Hepatocyte (in vitro differentiated cells): ENCODE measurements at regions not wholly inside any gene's neighbourhood (a gene's known extent, or its start where the extent isn't known, plus 50 kb on each side); places are given as distances from the start of the nearest gene placed in this dataset.

Experiments
- DNase-seq: peaks from one replicate; pipeline ENCODE4 v3.0.0-alpha.2; 2016; ENCODE audit warnings: low spot score
- H2AFZ ChIP-seq: fragments of 200-600 bp; sonication (generic); 2 replicates; pipeline ENCODE4 v1.6.0; 2016; ENCODE audit warnings: antibody characterized with exemption, mild to moderate bottlenecking
- H3K27ac ChIP-seq: fragments of 200-600 bp; sonication (generic); 2 replicates; pipeline ENCODE4 v1.5.1; 2016; ENCODE audit warnings: mild to moderate bottlenecking
- H3K27me3 ChIP-seq: fragments of 200-600 bp; sonication (generic); 2 replicates; pipeline ENCODE4 v1.6.1; 2016
- H3K36me3 ChIP-seq: fragments of 200-600 bp; sonication (generic); replicated peaks from 2 replicates; pipeline ENCODE4 v1.5.1; 2016; ENCODE audit warnings: low read depth; ENCODE audit not compliant: insufficient read depth
- H3K4me1 ChIP-seq: fragments of 200-600 bp; sonication (generic); 2 replicates; pipeline ENCODE4 v1.5.1; 2016; ENCODE audit warnings: mild to moderate bottlenecking, moderate library complexity; ENCODE audit not compliant: insufficient read depth
- H3K4me2 ChIP-seq: fragments of 200-600 bp; sonication (generic); 2 replicates; pipeline ENCODE4 v1.6.0; 2016
- H3K4me3 ChIP-seq: fragments of 200-600 bp; sonication (generic); 2 replicates; pipeline ENCODE4 v1.5.1; 2016; ENCODE audit warnings: mild to moderate bottlenecking
- H3K79me2 ChIP-seq: fragments of 200-600 bp; sonication (generic); 2 replicates; pipeline ENCODE4 v1.6.0; 2017; ENCODE audit warnings: mild to moderate bottlenecking
- H3K9me2 ChIP-seq: fragments of 200-600 bp; sonication (generic); replicated peaks from 2 replicates; pipeline ENCODE4 v1.6.0; 2017; ENCODE audit warnings: mild to moderate bottlenecking; ENCODE audit not compliant: insufficient read depth
- H3K9me3 ChIP-seq: fragments of 200-600 bp; sonication (generic); 2 replicates; pipeline ENCODE4 v1.5.1; 2016; ENCODE audit warnings: low read depth, mild to moderate bottlenecking
- H4K20me1 ChIP-seq: fragments of 200-600 bp; sonication (generic); 2 replicates; pipeline ENCODE4 v1.6.0; 2016; ENCODE audit warnings: mild to moderate bottlenecking; ENCODE audit not compliant: insufficient read depth, poor library complexity, severe bottlenecking
- CTCF ChIP-seq: fragments of 200-600 bp; sonication (generic); IDR thresholded peaks from 2 replicates; pipeline ENCODE4 v1.5.1; 2016; ENCODE audit warnings: antibody characterized with exemption, mild to moderate bottlenecking; ENCODE audit not compliant: poor library complexity
- EZH2 ChIP-seq: fragments of 200-600 bp; sonication (generic); IDR thresholded peaks from 2 replicates; pipeline ENCODE4 v1.6.1; 2016; ENCODE audit warnings: antibody characterized with exemption, mild to moderate bottlenecking, borderline replicate concordance
- EZH2phosphoT487 ChIP-seq: fragments of 200-600 bp; sonication (generic); IDR thresholded peaks from one replicate; pipeline ENCODE4 v1.6.1; 2018; ENCODE audit warnings: antibody characterized with exemption, mild to moderate bottlenecking, low read depth, moderate library complexity; ENCODE audit not compliant: unreplicated experiment, severe bottlenecking
- WGBS: methylation state at CpG from one replicate; pipeline ENCODE4 v1.1.6; 2016; ENCODE audit warnings: low lambda C conversion rate; ENCODE audit errors: missing lambda C conversion rate; 5-methylcytosine and 5-hydroxymethylcytosine counted together

GRCh38 chr2:15795426-15795825 lies 144.9 kb upstream of the MYCN start:
- Histone ChIP-seq H3K9me2 (no peaks in the 10 kb centered on the region), H3K36me3 (no peaks in the 10 kb centered on the region), H2AFZ (no peak overlapping the region), H3K4me1 (peaks cover 5% of the 10 kb centered on the region), H3K27ac (no peak overlapping the region), H3K4me2 (no peak overlapping the region), H3K27me3 (no peaks in the 10 kb centered on the region), H4K20me1 (no peaks in the 10 kb centered on the region), H3K79me2 (no peaks in the 10 kb centered on the region), H3K4me3 (no peak overlapping the region), H3K9me3 (no peaks in the 10 kb centered on the region)
- TF ChIP-seq EZH2 (no peak), CTCF (no peak), EZH2phosphoT487 (no peak)
- peak; percentile 41 for DNase-seq
- 62% methylated on average over 10 of the region's 10 CpGs for whole genome bisulfite sequencing

DNA sequence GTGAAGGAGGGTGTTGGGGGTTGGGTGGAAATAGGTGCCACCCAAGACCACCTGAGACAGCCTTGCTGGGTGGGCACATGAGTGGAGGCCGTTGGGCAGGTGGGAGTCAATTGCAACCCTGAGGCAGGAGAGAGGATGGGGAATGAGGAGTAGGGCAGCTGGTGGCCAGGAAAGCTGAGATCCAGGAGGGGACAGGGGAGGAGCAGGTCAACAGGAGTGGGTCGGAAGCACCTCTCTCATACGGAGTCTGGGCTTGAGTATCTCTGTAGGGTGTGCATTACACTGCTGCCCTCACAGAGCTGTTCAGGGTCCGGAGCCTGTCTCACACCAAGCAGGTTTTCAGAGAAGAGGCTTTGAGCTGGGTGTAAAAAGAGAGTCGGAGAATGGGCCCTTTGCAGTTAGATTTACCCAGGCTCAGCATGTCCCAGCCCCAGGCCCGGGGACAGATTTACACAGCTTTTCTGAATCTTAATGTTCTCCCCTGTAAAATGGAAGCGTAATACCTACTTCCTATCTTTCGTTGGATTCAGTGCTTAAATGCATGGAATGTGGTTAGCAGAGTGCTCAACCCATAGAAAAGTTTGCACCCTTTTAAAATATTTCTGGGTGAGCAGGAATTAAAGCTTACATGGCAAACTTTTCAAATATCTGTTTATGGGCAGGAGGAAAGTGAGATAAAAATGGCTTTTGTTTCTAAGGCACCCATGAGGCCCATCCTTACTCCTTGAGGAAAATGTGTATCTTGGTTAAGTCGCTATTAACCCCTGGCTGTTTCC lies 144.0 kb upstream of the MYCN start:
- Histone ChIP-seq H3K4me1 (peaks cover 11% of the 10 kb centered on the region), H3K4me2 (no peak overlapping the region), H3K27me3 (no peaks in the 10 kb centered on the region), H4K20me1 (no peaks in the 10 kb centered on the region), H3K79me2 (no peaks in the 10 kb centered on the region), H3K9me3 (no peaks in the 10 kb centered on the region), H3K9me2 (no peaks in the 10 kb centered on the region), H3K36me3 (no peaks in the 10 kb centered on the region), H2AFZ (no peak overlapping the region), H3K27ac (no peak overlapping the region), H3K4me3 (no peak overlapping the region)
- 86% methylated on average over 9 of the region's 9 CpGs for WGBS
- no peak for DNase-seq
- TF ChIP-seq CTCF (no peak), EZH2phosphoT487 (no peak), EZH2 (no peak)

GRCh38 chr2:15797231-15797938 lies 143.0 kb upstream of the MYCN start:
- WGBS: 80% methylated on average over 11 of the region's 11 CpGs
- no peak for DNase-seq
- Histone ChIP-seq H3K9me2 (no peaks in the 10 kb centered on the region), H2AFZ (no peak overlapping the region), H3K4me1 (peaks cover 11% of the 10 kb centered on the region), H3K9me3 (no peaks in the 10 kb centered on the region), H3K4me2 (no peak overlapping the region), H3K27ac (no peak overlapping the region), H3K27me3 (no peaks in the 10 kb centered on the region), H4K20me1 (no peaks in the 10 kb centered on the region), H3K79me2 (no peaks in the 10 kb centered on the region), H3K4me3 (no peak overlapping the region), H3K36me3 (no peaks in the 10 kb centered on the region)
- TF ChIP-seq EZH2 (no peak), CTCF (no peak), EZH2phosphoT487 (no peak)
